Heart left ventricle (tissue), 13 donors: ENCODE measurements at regions not wholly inside any gene's neighbourhood (a gene's known extent, or its start where the extent isn't known, plus 50 kb on each side); places are given as distances from the start of the nearest gene placed in this dataset.

Experiments
- POLR2A ChIP-seq, 2 donors: fragments of 450-650 bp; IDR thresholded peaks; one replicate each; pipeline ENCODE4 v1.6.1; 2017; ENCODE audit warnings: antibody characterized with exemption in 2 of 2, mild to moderate bottlenecking in 2 of 2, moderate library complexity in 2 of 2
- TF ChIP-seq, protein P1 (sequence below), 12 donors: fragments of 200-600 bp; sonication (generic) in 4 of 12; IDR thresholded peaks; one replicate each; pipeline versions ENCODE4 v1.5.0 to v1.8.0; 2018 to 2022; ENCODE audit warnings: antibody characterized with exemption in 12 of 12, mild to moderate bottlenecking in 5 of 12
- donor health status: ischemic (EF 13 %, LVEDD 7.1; RV severe dilation, severe dysfunction).
- donor health status: DM: no; HTN: yes; CAD: no.
- donor health status: DM: no; HTN: no; CAD: no.
- donor health status: ischemic (EF 25% LVEDD 6.9; RV normal size, moderate dysfunction).
- donor health status: ischemic (EF 25% LVEDD 5.7; RV mildly dilated, moderate dysfunction).
- donor health status: ischemic (EF 35%, LVEDD 5.7; RV mildly dilated, moderate dysfunction).
- donor health status: nonischemic (EF 11% LVEDD 7.7; RV severe dilation, severe dysfunction).
- donor health status: DM: yes; HTN: yes; CAD: no.
- donor health status: PGD.
- donor health status: ischemic (EF 29% LVEDD 5.4; RV normal size, mild dysfunction).
- donor health status: nonischemic (EF 23%, LVEDD 6.1; RV moderate dilation, normal function).

DNA sequence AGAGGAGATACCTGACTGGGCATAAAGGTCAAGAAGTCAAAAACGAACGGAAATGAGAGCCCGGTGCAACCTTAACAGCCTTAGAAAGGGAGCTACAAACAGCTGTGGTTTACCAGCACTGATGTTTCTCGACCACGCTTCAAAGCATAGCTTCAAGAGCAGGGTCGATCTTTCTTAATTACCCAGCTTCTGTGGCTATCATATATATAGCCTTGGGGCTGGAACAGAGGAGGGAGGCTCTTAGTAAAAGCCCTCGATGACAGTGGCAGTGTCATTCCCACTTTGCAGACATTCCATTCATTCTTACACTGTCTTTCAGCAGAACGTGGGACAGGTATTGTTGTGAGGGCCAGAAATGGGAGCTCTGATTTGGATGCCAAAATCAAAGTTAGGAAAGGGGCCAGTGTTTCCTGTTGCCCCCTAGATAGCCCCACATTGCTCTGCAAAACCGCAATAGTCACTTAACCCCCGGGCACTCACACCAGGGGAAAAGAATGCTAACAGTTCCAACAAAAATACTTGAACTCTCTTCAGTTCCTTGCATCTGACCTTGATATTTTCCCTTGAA lies 141.5 kb downstream of the MTPAP start:
- TF ChIP-seq, protein P1, sequence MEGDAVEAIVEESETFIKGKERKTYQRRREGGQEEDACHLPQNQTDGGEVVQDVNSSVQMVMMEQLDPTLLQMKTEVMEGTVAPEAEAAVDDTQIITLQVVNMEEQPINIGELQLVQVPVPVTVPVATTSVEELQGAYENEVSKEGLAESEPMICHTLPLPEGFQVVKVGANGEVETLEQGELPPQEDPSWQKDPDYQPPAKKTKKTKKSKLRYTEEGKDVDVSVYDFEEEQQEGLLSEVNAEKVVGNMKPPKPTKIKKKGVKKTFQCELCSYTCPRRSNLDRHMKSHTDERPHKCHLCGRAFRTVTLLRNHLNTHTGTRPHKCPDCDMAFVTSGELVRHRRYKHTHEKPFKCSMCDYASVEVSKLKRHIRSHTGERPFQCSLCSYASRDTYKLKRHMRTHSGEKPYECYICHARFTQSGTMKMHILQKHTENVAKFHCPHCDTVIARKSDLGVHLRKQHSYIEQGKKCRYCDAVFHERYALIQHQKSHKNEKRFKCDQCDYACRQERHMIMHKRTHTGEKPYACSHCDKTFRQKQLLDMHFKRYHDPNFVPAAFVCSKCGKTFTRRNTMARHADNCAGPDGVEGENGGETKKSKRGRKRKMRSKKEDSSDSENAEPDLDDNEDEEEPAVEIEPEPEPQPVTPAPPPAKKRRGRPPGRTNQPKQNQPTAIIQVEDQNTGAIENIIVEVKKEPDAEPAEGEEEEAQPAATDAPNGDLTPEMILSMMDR (IDR thresholded peaks at IDR 0.05): no peak
- TF ChIP-seq POLR2A (IDR thresholded peaks at IDR 0.05): no peak
